Adrenal gland (tissue), 5 donors: ENCODE measurements at regions not wholly inside any gene's neighbourhood (a gene's known extent, or its start where the extent isn't known, plus 50 kb on each side); places are given as distances from the start of the nearest gene placed in this dataset.

Source experiments
- POLR2A ChIP-seq, 2 donors: fragments of 450-650 bp; IDR thresholded peaks; one replicate each; pipeline ENCODE4 v1.6.1; 2017; ENCODE audit warnings: antibody characterized with exemption in 2 of 2, mild to moderate bottlenecking in 2 of 2, moderate library complexity in 1 of 2
- TF ChIP-seq, protein P1 (sequence below), 6 experiments: fragments of 450-650 bp in 4 of 6; fragments of 200-600 bp in 2 of 6; sonication (generic) in 1 of 6; IDR thresholded peaks; 1 replicate in 5 of 6; 2 replicates in 1 of 6; pipeline versions ENCODE4 v1.5.1 to v1.8.0; 2016 to 2021; ENCODE audit warnings: antibody characterized with exemption in 6 of 6, mild to moderate bottlenecking in 2 of 6, moderate library complexity in 1 of 6
- donor health status: DM: no; HTN: no; CAD: no.

- TF ChIP-seq, protein P1, sequence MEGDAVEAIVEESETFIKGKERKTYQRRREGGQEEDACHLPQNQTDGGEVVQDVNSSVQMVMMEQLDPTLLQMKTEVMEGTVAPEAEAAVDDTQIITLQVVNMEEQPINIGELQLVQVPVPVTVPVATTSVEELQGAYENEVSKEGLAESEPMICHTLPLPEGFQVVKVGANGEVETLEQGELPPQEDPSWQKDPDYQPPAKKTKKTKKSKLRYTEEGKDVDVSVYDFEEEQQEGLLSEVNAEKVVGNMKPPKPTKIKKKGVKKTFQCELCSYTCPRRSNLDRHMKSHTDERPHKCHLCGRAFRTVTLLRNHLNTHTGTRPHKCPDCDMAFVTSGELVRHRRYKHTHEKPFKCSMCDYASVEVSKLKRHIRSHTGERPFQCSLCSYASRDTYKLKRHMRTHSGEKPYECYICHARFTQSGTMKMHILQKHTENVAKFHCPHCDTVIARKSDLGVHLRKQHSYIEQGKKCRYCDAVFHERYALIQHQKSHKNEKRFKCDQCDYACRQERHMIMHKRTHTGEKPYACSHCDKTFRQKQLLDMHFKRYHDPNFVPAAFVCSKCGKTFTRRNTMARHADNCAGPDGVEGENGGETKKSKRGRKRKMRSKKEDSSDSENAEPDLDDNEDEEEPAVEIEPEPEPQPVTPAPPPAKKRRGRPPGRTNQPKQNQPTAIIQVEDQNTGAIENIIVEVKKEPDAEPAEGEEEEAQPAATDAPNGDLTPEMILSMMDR (IDR thresholded peaks at IDR 0.05), result no peak
- TF ChIP-seq POLR2A (IDR thresholded peaks at IDR 0.05), result no peak
Observed at GRCh38 chr5:74919041-74919440, 52.9 kb upstream of the FAM169A start.
